T-cell (primary cell): ENCODE measurements at regions not wholly inside any gene's neighbourhood (a gene's known extent, or its start where the extent isn't known, plus 50 kb on each side); places are given as distances from the start of the nearest gene placed in this dataset.

Experiments
- ATAC-seq, 4 experiments: fragments of 200-7000 bp in 3 of 4; fragments of 150-1000 bp in 1 of 4; cut with Tn5 transposase; replicated peaks in 1 of 4; 1 replicate in 3 of 4; 2 replicates in 1 of 4; pipeline ENCODE4 v1.10.0; 2021; ENCODE audit warnings: moderate library complexity in 3 of 4, mild to moderate bottlenecking in 2 of 4, moderate number of reproducible peaks in 1 of 4
- CTCF ChIA-PET, 2 donors: fragments of 300-600 bp; sonication (Branson Sonifier 250); formaldehyde crosslinking; loops; one replicate each; lab custom pipeline; 2022; ENCODE audit warnings: antibody characterized with exemption in 2 of 2; lab: Charles Lee
- POLR2A ChIA-PET, 2 donors: fragments of 300-600 bp; sonication (Branson Sonifier 250); formaldehyde crosslinking; loops; one replicate each; lab custom pipeline; 2022; ENCODE audit warnings: antibody characterized with exemption in 2 of 2; lab: Charles Lee
- DNase-seq, 35 experiments: peaks; one replicate each; pipeline versions ENCODE4 v3.0.0 to v3.0.0-alpha.2; 2013 to 2023
- H3K27ac ChIP-seq: one replicate; pipeline ENCODE4 v1.5.1; 2013; ENCODE audit warnings: low read length
- H3K27me3 ChIP-seq, 2 experiments: replicated peaks in 1 of 2; 1 replicate in 1 of 2; 2 replicates in 1 of 2; pipeline versions ENCODE4 v1.6.1 to v1.7.0; 2013; ENCODE audit warnings: low read length in 1 of 2, mixed read lengths in 1 of 2; ENCODE audit not compliant: control insufficient read depth in 2 of 2, insufficient read depth in 2 of 2; ENCODE audit errors: extremely low read depth in 1 of 2
- H3K36me3 ChIP-seq, 2 donors: 1 replicate in 1 of 2; 2 replicates in 1 of 2; pipeline versions ENCODE4 v1.6.1 to v1.7.0; 2013; ENCODE audit warnings: low read length in 1 of 2; ENCODE audit not compliant: control insufficient read depth in 2 of 2, insufficient read depth in 1 of 2; ENCODE audit errors: extremely low read depth in 1 of 2
- H3K4me1 ChIP-seq, 2 experiments: 1 replicate in 1 of 2; 2 replicates in 1 of 2; pipeline versions ENCODE4 v1.6.1 to v1.7.0; 2013; ENCODE audit warnings: low read length in 2 of 2, mixed read lengths in 1 of 2; ENCODE audit not compliant: insufficient read depth in 2 of 2, control insufficient read depth in 1 of 2; ENCODE audit errors: extremely low read depth in 1 of 2
- H3K4me3 ChIP-seq, 2 donors: 1 replicate in 1 of 2; 2 replicates in 1 of 2; pipeline versions ENCODE4 v1.5.1 to v1.7.0; 2013; ENCODE audit warnings: mild to moderate bottlenecking in 2 of 2, low read length in 1 of 2, moderate library complexity in 1 of 2; ENCODE audit not compliant: control insufficient read depth in 1 of 2; ENCODE audit errors: extremely low read depth in 1 of 2
- H3K9me3 ChIP-seq: 2 replicates; pipeline ENCODE4 v1.7.0; 2013
- H3K27ac Mint-ChIP-seq, 2 donors: one replicate each; pipeline ENCODE4 v1.8.0; 2020 to 2021; ENCODE audit warnings: mild to moderate bottlenecking in 2 of 2, mixed read lengths in 2 of 2
- H3K27me3 Mint-ChIP-seq, 2 donors: one replicate each; pipeline ENCODE4 v1.8.0; 2021 to 2022; ENCODE audit warnings: mixed read lengths in 2 of 2
- H3K36me3 Mint-ChIP-seq: one replicate; pipeline ENCODE4 v1.8.0; 2021; ENCODE audit warnings: mixed read lengths
- H3K4me1 Mint-ChIP-seq, 3 donors: one replicate each; pipeline ENCODE4 v1.8.0; 2020 to 2022; ENCODE audit warnings: mixed read lengths in 3 of 3, mild to moderate bottlenecking in 1 of 3
- H3K4me3 Mint-ChIP-seq, 3 donors: one replicate each; pipeline ENCODE4 v1.8.0; 2020 to 2022; ENCODE audit warnings: mild to moderate bottlenecking in 3 of 3, mixed read lengths in 3 of 3, moderate library complexity in 3 of 3
- H3K9me3 Mint-ChIP-seq, 3 donors: one replicate each; pipeline ENCODE4 v1.8.0; 2020 to 2022; ENCODE audit warnings: mixed read lengths in 3 of 3
- WGBS: methylation state at CpG from one replicate; pipeline ENCODE4 v1.1.5; 2013; ENCODE audit warnings: missing lambda C conversion rate; ENCODE audit not compliant: insufficient coverage; 5-methylcytosine and 5-hydroxymethylcytosine counted together

DNA sequence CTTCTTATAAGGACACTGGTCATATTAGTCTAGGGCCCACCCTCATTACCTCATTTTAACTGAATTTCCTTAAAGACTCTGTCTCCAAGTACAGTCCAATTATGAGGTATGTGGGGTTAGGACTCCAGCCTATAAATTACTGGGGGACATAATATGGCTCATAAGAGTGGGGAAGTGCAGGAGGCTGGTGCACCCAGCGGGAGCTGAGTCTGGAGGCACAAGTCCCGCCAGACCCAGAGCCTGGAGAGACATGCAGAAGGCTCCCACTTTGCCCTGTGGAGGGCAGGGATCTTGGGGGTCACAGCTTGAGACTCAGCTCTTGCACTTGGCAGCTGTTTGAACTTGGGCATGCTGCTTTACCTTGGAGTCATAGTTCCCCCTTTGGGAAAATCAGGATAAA lies 250.4 kb downstream of the RHOU start:
- Mint-ChIP-seq H3K4me3 (no peak overlapping the region), H3K9me3 (no peaks in the 10 kb centered on the region), H3K27me3 (no peaks in the 10 kb centered on the region), H3K27ac (no peak overlapping the region), H3K36me3 (no peaks in the 10 kb centered on the region), H3K4me1 (peaks cover 6 to 9% (median 8%) of the 10 kb centered on the region in 3 donors)
- Histone ChIP-seq H3K27me3 (peaks cover 0 to 7% of the 10 kb centered on the region in 2 experiments), H3K9me3 (no peaks in the 10 kb centered on the region), H3K4me1 (peaks cover 2 to 9% of the 10 kb centered on the region in 2 experiments), H3K4me3 (no peak overlapping the region), H3K36me3 (no peaks in the 10 kb centered on the region), H3K27ac (no peak overlapping the region)
- peak in 1 of 35 experiments; percentile 8 for DNase-seq
- ATAC-seq, result no peak
- ChIA-PET CTCF (no interaction called here), POLR2A (no interaction called here)
- WGBS, result 100% methylated on average over 2 of the region's 2 CpGs

DNA sequence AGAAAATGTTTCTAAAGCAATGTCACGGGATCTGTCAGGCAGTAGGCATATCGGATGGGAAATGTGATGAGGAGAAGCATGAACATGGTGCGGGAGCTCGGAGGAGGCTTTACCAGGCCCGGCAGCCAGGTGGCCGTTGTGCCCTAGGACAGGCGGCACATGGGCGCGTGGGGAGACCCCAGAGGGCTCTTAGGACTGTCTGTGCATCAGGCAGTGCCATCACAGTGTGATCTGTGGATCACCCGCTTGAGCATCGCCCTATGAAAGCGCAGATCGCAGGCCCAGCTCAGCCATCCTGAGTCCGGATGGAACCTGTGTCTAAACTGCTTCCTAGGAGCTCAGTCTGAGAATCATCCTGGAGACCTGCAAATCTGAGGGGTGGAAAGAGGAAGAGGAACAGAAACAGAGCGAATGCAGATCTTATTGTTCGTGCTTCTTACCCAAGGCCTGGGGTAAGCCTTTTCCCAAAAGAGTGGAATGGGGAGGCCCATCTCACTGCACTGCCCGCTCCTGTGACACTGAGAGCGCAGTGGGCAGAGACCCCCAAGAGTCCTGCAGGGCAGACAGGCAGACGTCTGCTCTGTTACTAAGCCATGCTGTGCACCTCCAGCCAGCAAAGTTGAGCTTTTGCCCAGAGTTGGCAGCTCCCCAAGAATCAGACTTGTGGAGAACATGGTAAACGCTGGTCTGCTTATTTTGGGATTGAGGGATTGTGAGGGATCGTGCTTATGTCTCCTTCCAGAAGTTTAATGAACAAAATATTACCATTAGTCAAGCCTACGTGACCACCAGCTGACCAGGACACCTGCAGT lies 251.0 kb downstream of the RHOU start:
- Histone ChIP-seq H3K4me3 (no peak overlapping the region), H3K27me3 (peaks cover 0 to 7% of the 10 kb centered on the region in 2 experiments), H3K27ac (no peak overlapping the region), H3K36me3 (no peaks in the 10 kb centered on the region), H3K4me1 (peaks cover 2 to 13% of the 10 kb centered on the region in 2 experiments), H3K9me3 (no peaks in the 10 kb centered on the region)
- ChIA-PET CTCF (no interaction called here), POLR2A (no interaction called here)
- Mint-ChIP-seq H3K27ac (no peak overlapping the region), H3K4me3 (no peak overlapping the region), H3K4me1 (peaks cover 6 to 9% (median 9%) of the 10 kb centered on the region in 3 donors), H3K36me3 (no peaks in the 10 kb centered on the region), H3K27me3 (no peaks in the 10 kb centered on the region), H3K9me3 (no peaks in the 10 kb centered on the region)
- ATAC-seq, result no peak
- WGBS, result 89% methylated on average over 19 of the region's 22 CpGs
- DNase-seq, result peak in 1 of 35 experiments; percentile 2

GRCh38 chr1:228987286-228987685 lies 252.0 kb downstream of the RHOU start:
- no CpG with 5 or more reads among the region's 7 CpGs for WGBS
- H3K27ac ChIP-seq, result no peak overlapping the region
- peaks cover 6 to 9% (median 9%) of the 10 kb centered on the region in 3 donors for H3K4me1 Mint-ChIP-seq
- H3K4me3 ChIP-seq, result no peak overlapping the region
- H3K36me3 Mint-ChIP-seq, result no peaks in the 10 kb centered on the region
- ATAC-seq (no peak), DNase-seq (no peak)
- H3K4me3 Mint-ChIP-seq, result no peak overlapping the region
- peaks cover 2 to 13% of the 10 kb centered on the region in 2 experiments for H3K4me1 ChIP-seq
- no peak overlapping the region for H3K27ac Mint-ChIP-seq
- H3K36me3 ChIP-seq, result no peaks in the 10 kb centered on the region
- H3K9me3 ChIP-seq, result no peaks in the 10 kb centered on the region
- H3K27me3 ChIP-seq, result peaks cover 0 to 7% of the 10 kb centered on the region in 2 experiments
- H3K27me3 Mint-ChIP-seq, result no peaks in the 10 kb centered on the region
- no peaks in the 10 kb centered on the region for H3K9me3 Mint-ChIP-seq
- POLR2A ChIA-PET, result interaction anchor here in 1 of 2 donors (0.6 kb wide), 1 partner anchor 42 kb away, joined by 3 read pairs; no protein-coding TSS in a partner anchor
- CTCF ChIA-PET, result no interaction called here

- H3K36me3 Mint-ChIP-seq, result no peaks in the 10 kb centered on the region
- Histone ChIP-seq H3K27ac (no peak overlapping the region), H3K27me3 (peaks cover 0 to 7% of the 10 kb centered on the region in 2 experiments), H3K4me3 (no peak overlapping the region), H3K9me3 (no peaks in the 10 kb centered on the region), H3K36me3 (no peaks in the 10 kb centered on the region), H3K4me1 (peaks cover 2 to 13% of the 10 kb centered on the region in 2 experiments)
- H3K27me3 Mint-ChIP-seq, result no peaks in the 10 kb centered on the region
- peaks cover 6 to 9% (median 9%) of the 10 kb centered on the region in 3 donors for H3K4me1 Mint-ChIP-seq
- H3K4me3 Mint-ChIP-seq, result no peak overlapping the region
- 90% methylated on average over 6 of the region's 14 CpGs for WGBS
- DNase-seq, result peak in 1 of 35 experiments; percentile 14
- POLR2A ChIA-PET, result interaction anchor here in 1 of 2 donors (1.0 kb wide), 1 partner anchor 171 kb away, joined by 4 read pairs; no protein-coding TSS in a partner anchor
- no peak for ATAC-seq
- CTCF ChIA-PET, result no interaction called here
- no peak overlapping the region for H3K27ac Mint-ChIP-seq
- H3K9me3 Mint-ChIP-seq, result no peaks in the 10 kb centered on the region
Measured at GRCh38 chr1:228987736-228988506, 252.6 kb downstream of the RHOU start.

DNA sequence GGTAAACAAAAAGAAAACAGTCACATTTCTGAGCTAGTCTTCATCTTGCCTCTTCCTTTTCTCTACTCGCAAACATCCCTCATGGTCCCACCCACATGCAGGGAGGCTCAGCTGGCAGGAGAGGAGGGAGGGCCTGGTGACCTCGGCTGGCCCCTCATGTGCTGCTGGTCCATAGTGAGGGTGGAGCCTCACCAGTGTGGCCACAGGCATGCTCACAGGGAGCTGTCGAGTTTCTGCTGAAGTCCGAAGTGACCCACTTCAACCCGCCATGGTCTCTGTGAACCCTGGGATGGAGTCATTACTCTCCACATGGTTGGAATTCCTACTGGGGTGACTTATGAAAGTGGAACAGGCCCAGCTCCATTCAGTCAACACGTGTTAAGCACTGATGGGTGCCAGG lies 253.4 kb downstream of the RHOU start:
- peak in 1 of 35 experiments; percentile 22 for DNase-seq

DNA sequence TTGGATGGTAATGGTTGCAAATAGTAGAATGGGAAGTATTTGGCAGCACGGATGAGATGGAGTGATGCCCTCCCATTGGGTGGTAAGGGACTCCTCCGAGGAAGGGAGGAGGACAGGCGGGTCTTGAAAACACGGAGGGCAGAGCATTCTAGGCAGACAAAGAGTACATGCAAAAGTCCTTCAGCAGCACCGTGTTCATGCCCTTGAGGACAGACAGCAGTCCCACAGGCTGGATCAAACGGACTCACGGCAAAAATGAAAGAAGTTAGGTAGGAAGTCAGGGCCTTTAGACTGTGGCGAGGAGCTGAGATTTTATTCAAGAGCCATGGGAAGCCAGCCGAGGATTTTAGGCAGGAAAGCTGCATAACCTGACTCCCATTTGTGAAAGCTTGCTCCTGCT lies 253.9 kb downstream of the RHOU start:
- peaks cover 0 to 7% of the 10 kb centered on the region in 2 experiments for H3K27me3 ChIP-seq
- CTCF ChIA-PET, result no interaction called here
- peaks cover 6 to 9% (median 9%) of the 10 kb centered on the region in 3 donors for H3K4me1 Mint-ChIP-seq
- ATAC-seq, result no peak
- no peak overlapping the region for H3K27ac Mint-ChIP-seq
- no peaks in the 10 kb centered on the region for H3K36me3 ChIP-seq
- POLR2A ChIA-PET, result no interaction called here
- no peaks in the 10 kb centered on the region for H3K27me3 Mint-ChIP-seq
- no peak overlapping the region for H3K27ac ChIP-seq
- 86% methylated on average over 9 of the region's 9 CpGs for WGBS
- DNase-seq, result no peak
- no peak overlapping the region for H3K4me3 Mint-ChIP-seq
- H3K4me1 ChIP-seq, result peaks cover 2 to 13% of the 10 kb centered on the region in 2 experiments
- no peaks in the 10 kb centered on the region for H3K9me3 Mint-ChIP-seq
- H3K9me3 ChIP-seq, result no peaks in the 10 kb centered on the region
- no peaks in the 10 kb centered on the region for H3K36me3 Mint-ChIP-seq
- no peak overlapping the region for H3K4me3 ChIP-seq

More for the DNA sequence above, 253.4 kb downstream of the RHOU start:
- H3K4me3 Mint-ChIP-seq, result no peak overlapping the region
- POLR2A ChIA-PET, result interaction anchor here in 1 of 2 donors (1.0 kb wide), 1 partner anchor 170 kb away, joined by 4 read pairs; no protein-coding TSS in a partner anchor
- no peak overlapping the region for H3K4me3 ChIP-seq
- H3K27ac Mint-ChIP-seq, result no peak overlapping the region
- no peaks in the 10 kb centered on the region for H3K9me3 Mint-ChIP-seq
- H3K36me3 Mint-ChIP-seq, result no peaks in the 10 kb centered on the region
- no peaks in the 10 kb centered on the region for H3K36me3 ChIP-seq
- ATAC-seq, result no peak
- H3K27ac ChIP-seq, result no peak overlapping the region
- peaks cover 6 to 9% (median 9%) of the 10 kb centered on the region in 3 donors for H3K4me1 Mint-ChIP-seq
- H3K27me3 ChIP-seq, result peaks cover 0 to 7% of the 10 kb centered on the region in 2 experiments
- CTCF ChIA-PET, result no interaction called here
- no peaks in the 10 kb centered on the region for H3K27me3 Mint-ChIP-seq
- H3K9me3 ChIP-seq, result no peaks in the 10 kb centered on the region
- peaks cover 2 to 13% of the 10 kb centered on the region in 2 experiments for H3K4me1 ChIP-seq
- 100% methylated on average over 3 of the region's 6 CpGs for WGBS
